NCI-H748 treated with DMSO at 0.1 percent for 48 hours (cell line): ENCODE measurements at regions not wholly inside any gene's neighbourhood (a gene's known extent, or its start where the extent isn't known, plus 50 kb on each side); places are given as distances from the start of the nearest gene placed in this dataset.

Source experiments
- DNase-seq: peaks from one replicate; lab custom pipeline; 2025; lab: John Stamatoyannopoulos, UW

GRCh38 chr9:107431461-107431860 is 58.1 kb downstream of the KLF4 start:
- DNase-seq, result no peak

GRCh38 chr9:107430071-107430470 is 59.5 kb downstream of the KLF4 start:
- DNase-seq, result no peak

GRCh38 chr9:107426126-107426525 is 63.4 kb downstream of the KLF4 start:
- DNase-seq, result no peak

GRCh38 chr9:107425101-107426025 is 64.2 kb downstream of the KLF4 start:
- DNase-seq, result no peak

- no peak for DNase-seq
Measured at GRCh38 chr9:107423540-107423939, 66.0 kb downstream of the KLF4 start.

- peak; percentile 81 for DNase-seq
Measured at GRCh38 chr9:107422189-107423185, 67.1 kb downstream of the KLF4 start.

GRCh38 chr9:107410420-107410819 is 79.1 kb downstream of the KLF4 start:
- DNase-seq, result no peak

GRCh38 chr9:107409581-107410389 is 79.8 kb downstream of the KLF4 start:
- DNase-seq, result no peak

GRCh38 chr9:107407675-107408074 is 81.9 kb downstream of the KLF4 start:
- no peak for DNase-seq

GRCh38 chr9:107405511-107405910 is 84.1 kb downstream of the KLF4 start:
- no peak for DNase-seq

- DNase-seq, result no peak
Measured at GRCh38 chr9:107404736-107405135, 84.8 kb downstream of the KLF4 start.

- DNase-seq, result no peak
Measured at GRCh38 chr9:107404161-107404560, 85.4 kb downstream of the KLF4 start.

GRCh38 chr9:107397076-107398044 is 92.2 kb downstream of the KLF4 start:
- no peak for DNase-seq

- no peak for DNase-seq
Measured at GRCh38 chr9:107394264-107394663, 95.3 kb downstream of the KLF4 start.

- no peak for DNase-seq
Measured at GRCh38 chr9:107390778-107391177, 98.8 kb downstream of the KLF4 start.

GRCh38 chr9:107390279-107390678 is 99.3 kb downstream of the KLF4 start:
- no peak for DNase-seq

GRCh38 chr9:107389617-107390071 is 99.9 kb downstream of the KLF4 start:
- DNase-seq, result no peak

GRCh38 chr9:107388890-107389289 is 100.7 kb downstream of the KLF4 start:
- no peak for DNase-seq

GRCh38 chr9:107387409-107387808 is 102.2 kb downstream of the KLF4 start:
- no peak for DNase-seq

GRCh38 chr9:107386396-107386795 is 103.2 kb downstream of the KLF4 start:
- no peak for DNase-seq
